GM21619 (cell line): ENCODE measurements at regions not wholly inside any gene's neighbourhood (a gene's known extent, or its start where the extent isn't known, plus 50 kb on each side); places are given as distances from the start of the nearest gene placed in this dataset.
"Not testable (repeated sequence)": the region's sequence is repeated elsewhere in the genome, so short reads cannot be mapped to it uniquely, and the experiment has no call there.

Experiments
- ATAC-seq: cut with Tn5 transposase; IDR thresholded peaks from one replicate; pipeline ENCODE4 v1.9.1; 2021; ENCODE audit not compliant: unreplicated experiment

DNA sequence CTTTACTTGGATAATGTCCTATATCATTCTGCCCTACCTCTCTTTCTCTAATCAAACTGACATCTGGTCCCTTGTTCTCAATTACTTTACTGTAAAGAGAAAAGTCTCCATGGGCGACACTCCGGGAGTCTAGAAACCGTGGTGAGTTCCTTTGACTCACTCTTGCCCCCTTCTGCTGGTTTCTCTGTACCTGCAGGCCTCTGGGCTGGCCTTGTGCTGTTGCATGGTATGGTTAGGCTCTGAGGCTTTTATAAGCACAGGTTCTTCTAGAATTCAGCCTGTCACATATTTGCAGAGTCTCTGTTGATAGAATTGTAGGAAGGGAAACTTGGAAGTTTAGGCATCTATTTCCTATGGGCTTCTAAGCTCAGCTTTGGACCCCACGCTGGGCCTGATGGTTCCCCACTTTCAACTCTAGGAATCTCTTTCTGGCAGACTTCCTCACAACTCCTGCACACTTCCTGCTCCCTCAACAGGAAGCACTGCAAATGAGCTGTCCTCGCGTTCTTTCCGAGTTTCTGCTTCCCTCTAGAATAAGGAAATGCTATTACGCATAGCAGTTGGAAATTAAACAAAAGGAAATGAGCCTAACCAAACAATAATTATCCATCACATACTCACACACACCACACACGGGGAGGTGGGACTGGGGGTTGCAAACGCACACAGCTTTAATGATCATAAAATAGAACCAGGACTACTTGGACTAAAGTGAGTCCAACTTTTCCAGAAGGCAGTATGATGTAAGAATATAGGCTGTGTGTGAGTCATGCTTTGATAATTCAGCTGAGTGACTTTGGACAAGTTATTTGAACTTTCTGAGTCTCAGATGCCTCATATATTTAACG, 683.3 kb downstream of the QKI start:
- no peak for ATAC-seq

GRCh38 chr6:164097056-164097455, 682.5 kb downstream of the QKI start:
- ATAC-seq, result no peak

- ATAC-seq, result no peak
Observed at GRCh38 chr6:164095056-164095455, 680.5 kb downstream of the QKI start.

DNA sequence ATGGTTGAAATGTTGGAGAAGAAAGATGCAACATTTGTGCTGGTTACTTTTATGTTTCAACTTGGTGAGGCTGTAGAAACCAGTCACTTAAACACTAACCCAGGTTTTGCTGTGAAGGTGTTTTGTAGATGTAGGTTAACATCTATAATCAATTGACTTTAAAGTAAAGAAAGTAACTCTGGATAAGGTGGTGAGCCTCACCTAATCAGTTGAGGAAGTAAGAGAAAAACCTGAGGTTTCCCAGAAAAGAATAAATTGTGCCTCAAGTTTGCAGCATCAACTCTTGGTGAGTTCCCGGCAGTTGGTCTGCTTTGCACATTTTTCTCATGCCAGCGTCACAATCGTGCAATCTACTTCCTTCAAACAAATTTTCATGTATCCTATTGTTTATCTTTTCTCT, 673.4 kb downstream of the QKI start:
- ATAC-seq, result no peak

DNA sequence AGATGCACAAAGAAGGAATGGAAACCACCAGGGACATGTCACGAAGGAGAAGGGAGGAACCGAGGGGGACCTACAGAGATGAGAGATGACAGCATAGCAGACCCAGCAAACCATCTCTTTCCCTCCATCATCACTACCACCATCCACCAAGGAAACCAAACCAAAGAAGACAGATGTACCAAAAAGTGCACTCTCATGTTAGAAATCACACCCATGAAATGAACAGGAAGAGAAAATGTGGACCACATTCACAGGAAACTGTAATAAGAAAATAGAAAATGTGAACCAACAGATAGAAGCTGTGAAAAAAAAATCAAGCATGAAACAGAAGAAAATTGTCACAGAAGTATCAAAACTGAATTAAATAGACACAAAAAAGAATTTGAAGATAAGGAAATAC, 672.7 kb downstream of the QKI start:
- no peak for ATAC-seq

- no peak for ATAC-seq
Observed at GRCh38 chr6:164086076-164086887, 671.8 kb downstream of the QKI start.

DNA sequence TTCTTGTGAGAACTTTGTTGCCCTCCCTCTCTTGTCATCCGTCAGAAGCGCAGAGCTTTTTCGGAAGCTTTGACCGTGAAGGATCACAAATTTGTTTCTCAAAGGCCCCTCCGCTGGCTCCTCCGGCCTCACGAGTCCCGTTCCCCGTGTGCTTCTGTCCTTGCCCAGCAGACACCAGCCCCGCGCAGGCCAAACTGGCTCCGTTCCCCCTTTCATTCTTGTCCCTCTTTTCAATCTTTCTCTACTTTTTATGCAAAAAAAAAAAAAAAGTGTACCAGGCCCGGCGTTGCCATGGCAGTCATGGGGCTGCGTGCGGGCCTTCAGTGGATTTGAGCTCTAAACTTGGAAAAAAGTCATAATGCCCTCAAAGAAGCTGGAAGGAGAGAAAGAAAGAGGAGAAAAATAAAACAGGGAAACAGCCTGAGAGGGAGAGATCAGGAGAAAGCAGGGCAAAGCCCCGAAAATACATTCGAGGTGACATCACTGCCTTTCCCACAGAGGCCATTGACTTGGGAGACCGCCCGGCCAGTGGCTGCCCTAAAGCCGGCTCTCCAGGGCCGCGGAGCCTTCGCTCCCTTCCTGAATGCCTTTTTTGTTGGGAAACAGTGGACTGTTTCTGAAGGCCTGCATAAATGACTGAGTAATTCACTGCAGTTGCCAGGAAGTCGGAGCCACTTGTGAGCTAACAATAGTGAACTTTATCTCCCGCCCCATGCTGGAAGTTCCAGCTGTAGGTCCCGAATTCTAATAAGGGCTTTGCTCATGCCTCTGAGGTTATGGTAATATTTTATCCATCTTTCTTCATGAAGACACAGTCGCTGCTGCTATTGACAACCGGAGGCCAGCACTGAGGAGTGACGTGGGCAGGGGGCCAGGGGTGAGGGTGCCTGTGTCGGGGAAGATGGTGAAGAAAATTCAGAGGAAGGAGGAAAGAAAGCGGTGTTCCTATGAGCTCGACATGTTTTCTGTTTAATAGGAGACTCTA, 670.9 kb downstream of the QKI start:
- ATAC-seq, result no peak

DNA sequence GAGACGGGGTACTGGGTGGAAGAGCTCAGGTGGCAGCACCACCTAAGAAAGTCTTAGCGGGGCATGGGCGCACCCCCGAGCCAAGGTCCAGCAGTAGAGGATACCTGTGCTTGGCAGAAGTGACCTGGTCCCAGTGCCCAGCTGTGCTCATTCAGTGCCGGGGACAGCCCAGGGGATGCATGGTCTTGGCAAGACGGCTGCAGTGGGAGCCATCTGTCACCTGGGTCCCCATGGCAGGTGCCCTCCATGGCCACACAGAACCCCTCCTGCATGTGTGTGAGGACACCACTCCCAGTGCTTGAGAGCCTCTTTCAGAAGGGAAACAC, 664.7 kb downstream of the QKI start:
- no peak for ATAC-seq

GRCh38 chr6:164078532-164079274, 664.2 kb downstream of the QKI start:
- no peak for ATAC-seq

GRCh38 chr6:164076818-164077532, 662.5 kb downstream of the QKI start:
- not testable (repeated sequence) for ATAC-seq

DNA sequence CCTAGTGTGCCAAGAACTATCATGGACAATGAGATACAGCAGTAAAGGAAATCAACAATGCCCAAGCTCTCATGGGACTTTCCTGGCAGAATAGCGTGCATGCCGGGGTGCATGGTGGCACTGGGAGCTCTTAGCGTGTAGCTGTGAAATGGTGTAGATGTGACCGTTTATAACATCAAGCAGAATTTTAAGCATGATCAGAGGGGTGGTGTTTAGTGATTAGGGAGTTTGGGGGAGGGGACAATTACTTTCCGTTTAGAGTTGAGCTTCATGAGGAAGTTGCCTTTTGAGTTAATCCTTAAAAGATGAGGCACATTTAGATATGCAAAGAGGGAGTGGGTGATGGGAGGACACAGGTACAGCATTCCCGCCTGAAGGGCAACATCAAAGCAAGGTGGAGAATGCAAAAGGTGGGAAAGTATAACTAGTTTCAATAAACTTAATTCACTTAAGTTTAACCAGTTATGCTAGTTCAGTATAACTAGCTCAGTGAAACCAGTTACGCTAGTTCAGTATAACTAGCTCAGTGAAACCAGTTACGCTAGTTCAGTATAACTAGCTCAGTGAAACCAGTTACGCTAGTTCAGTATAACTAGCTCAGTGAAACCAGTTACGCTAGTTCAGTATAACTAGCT, 661.6 kb downstream of the QKI start:
- ATAC-seq, result no peak

GRCh38 chr6:164072240-164072666, 657.7 kb downstream of the QKI start:
- no peak for ATAC-seq

GRCh38 chr6:164069350-164069990, 655.0 kb downstream of the QKI start:
- no peak for ATAC-seq

DNA sequence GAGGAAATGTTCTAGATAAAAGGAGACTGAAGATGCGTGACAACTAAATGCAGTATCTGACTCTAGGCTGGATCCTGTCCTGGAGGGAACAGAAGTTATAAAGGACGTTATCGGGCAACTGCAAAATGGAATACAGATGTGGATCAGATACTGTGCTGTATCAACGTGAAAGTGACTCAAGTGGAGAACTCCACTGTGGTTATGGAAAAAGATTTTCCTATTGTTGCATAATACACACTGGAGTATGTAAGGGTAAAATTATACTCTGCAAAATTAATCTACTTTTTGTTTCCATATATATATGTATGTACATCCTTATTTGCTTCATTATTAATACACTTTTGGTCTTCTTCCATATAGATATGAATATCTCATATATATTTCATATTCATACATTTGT, 654.0 kb downstream of the QKI start:
- no peak for ATAC-seq

- ATAC-seq, result no peak
Observed at GRCh38 chr6:164066766-164067165, 652.2 kb downstream of the QKI start.

GRCh38 chr6:164066335-164066734, 651.8 kb downstream of the QKI start:
- no peak for ATAC-seq

GRCh38 chr6:164063346-164063745, 648.8 kb downstream of the QKI start:
- ATAC-seq, result no peak

DNA sequence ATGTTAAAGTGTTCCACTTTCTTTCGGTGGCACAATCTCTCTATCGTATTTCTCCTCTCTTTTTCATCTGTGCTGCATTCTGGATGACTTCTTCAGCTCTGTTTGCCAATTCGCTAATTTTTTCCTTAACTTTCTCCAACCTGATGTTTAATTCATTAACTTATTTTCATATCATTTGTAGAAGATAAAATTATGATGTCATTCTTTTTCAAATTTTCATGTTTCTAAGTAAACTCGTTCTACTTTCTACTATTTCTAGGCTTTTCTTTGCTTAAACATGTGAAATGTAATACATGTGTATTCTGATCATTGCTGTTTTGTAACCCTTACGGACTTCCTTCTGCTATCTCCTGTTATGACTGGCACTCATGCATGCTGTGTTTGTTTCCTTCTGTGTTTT, 648.4 kb downstream of the QKI start:
- ATAC-seq, result no peak

DNA sequence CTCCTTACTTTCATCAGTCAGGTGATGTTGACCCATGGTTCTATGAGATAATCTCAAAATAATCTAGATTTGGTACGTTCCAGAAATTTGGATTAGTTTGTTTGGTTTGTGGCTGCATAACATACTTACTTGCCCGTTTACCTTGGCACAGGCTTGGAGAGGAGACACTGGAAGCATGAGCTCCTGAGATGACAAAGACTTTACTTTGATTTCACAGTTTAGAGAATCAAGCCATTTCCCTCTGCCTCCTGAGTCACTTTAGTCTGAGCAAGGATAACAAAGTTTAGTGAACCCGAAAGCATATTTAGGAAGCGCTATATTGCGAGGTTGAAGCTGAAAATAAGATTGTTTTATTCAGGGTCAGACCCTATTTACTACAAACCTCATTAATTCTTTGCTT, 643.4 kb downstream of the QKI start:
- ATAC-seq, result no peak
